Psoas muscle (tissue), 7 donors: ENCODE measurements at regions not wholly inside any gene's neighbourhood (a gene's known extent, or its start where the extent isn't known, plus 50 kb on each side); places are given as distances from the start of the nearest gene placed in this dataset.

Source experiments
- ATAC-seq, 4 donors: fragments of 200-7000 bp; cut with Tn5 transposase; one replicate each; pipeline ENCODE4 v1.9.1; 2020; ENCODE audit warnings: moderate library complexity in 3 of 4, mild to moderate bottlenecking in 2 of 4
- DNase-seq, 2 donors: peaks; one replicate each; pipeline ENCODE4 v3.0.0-alpha.2; 2020
- H3K27ac ChIP-seq: fragments of 200-600 bp; one replicate; pipeline ENCODE4 v1.8.0; 2022
- H3K27me3 ChIP-seq, 3 donors: fragments of 200-600 bp in 1 of 3; one replicate each; pipeline versions ENCODE4 v1.6.1 to v1.8.0; 2013 to 2022; ENCODE audit warnings: low read length in 2 of 3, mild to moderate bottlenecking in 2 of 3, moderate library complexity in 1 of 3; ENCODE audit not compliant: insufficient read depth in 3 of 3
- H3K36me3 ChIP-seq, 2 donors: fragments of 200-600 bp in 1 of 2; one replicate each; pipeline versions ENCODE4 v1.6.1 to v1.8.0; 2013 to 2022; ENCODE audit warnings: low read depth in 1 of 2, mild to moderate bottlenecking in 1 of 2, moderate library complexity in 1 of 2; ENCODE audit not compliant: insufficient read depth in 1 of 2
- H3K4me1 ChIP-seq: fragments of 200-600 bp; one replicate; pipeline ENCODE4 v1.8.0; 2022
- H3K4me3 ChIP-seq: fragments of 200-600 bp; one replicate; pipeline ENCODE4 v1.8.0; 2022; ENCODE audit warnings: mild to moderate bottlenecking
- H3K9me3 ChIP-seq: fragments of 200-600 bp; one replicate; pipeline ENCODE4 v1.8.0; 2022
- WGBS, 3 donors: extraction: QIAGEN DNeasy Blood & Tissue Kit; methylation state at CpG; one replicate each; pipeline versions ENCODE4 v1.1.6 to v1.1.7; 2013; 5-methylcytosine and 5-hydroxymethylcytosine counted together
- intact Hi-C, 2 donors: fragments of 100-400 bp; cut with DNase I; formaldehyde crosslinking; loops; one replicate each; pipeline versions ENCODE4 v1.11.0 to v1.14.2; 2022
- TF ChIP-seq, protein P1 (sequence below): fragments of 200-600 bp; IDR thresholded peaks from one replicate; pipeline ENCODE4 v1.8.0; 2022; ENCODE audit warnings: antibody characterized with exemption
- donor health status: healthy with polysubstance abuse.
- donor health status: DM: no; HTN: no; CAD: no; lungs with moderate emphysema.
- donor health status: Bipolar disorder and iron deficiency.
- donor health status: healthy.
- donor health status: DM: yes; HTN: yes; CAD: no.
- donor health status: DM: no; HTN: no; CAD: no.
- donor health status: DM: yes; HTN: yes; CAD: no.

GRCh38 chr12:126349383-126349782 is 1284.1 kb downstream of the AACS start:
- DNase-seq (no peak), ATAC-seq (no peak)
- Histone ChIP-seq H3K36me3 (no peaks in the 10 kb centered on the region), H3K4me3 (no peak overlapping the region), H3K9me3 (no peaks in the 10 kb centered on the region), H3K27me3 (no peaks in the 10 kb centered on the region), H3K27ac (no peak overlapping the region), H3K4me1 (no peaks in the 10 kb centered on the region)
- intact Hi-C loops, result no loop called here
- TF ChIP-seq, protein P1, sequence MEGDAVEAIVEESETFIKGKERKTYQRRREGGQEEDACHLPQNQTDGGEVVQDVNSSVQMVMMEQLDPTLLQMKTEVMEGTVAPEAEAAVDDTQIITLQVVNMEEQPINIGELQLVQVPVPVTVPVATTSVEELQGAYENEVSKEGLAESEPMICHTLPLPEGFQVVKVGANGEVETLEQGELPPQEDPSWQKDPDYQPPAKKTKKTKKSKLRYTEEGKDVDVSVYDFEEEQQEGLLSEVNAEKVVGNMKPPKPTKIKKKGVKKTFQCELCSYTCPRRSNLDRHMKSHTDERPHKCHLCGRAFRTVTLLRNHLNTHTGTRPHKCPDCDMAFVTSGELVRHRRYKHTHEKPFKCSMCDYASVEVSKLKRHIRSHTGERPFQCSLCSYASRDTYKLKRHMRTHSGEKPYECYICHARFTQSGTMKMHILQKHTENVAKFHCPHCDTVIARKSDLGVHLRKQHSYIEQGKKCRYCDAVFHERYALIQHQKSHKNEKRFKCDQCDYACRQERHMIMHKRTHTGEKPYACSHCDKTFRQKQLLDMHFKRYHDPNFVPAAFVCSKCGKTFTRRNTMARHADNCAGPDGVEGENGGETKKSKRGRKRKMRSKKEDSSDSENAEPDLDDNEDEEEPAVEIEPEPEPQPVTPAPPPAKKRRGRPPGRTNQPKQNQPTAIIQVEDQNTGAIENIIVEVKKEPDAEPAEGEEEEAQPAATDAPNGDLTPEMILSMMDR, result no peak
- WGBS, 3 donors, result 82 to 86% (median 86%) methylated on average over 5 of the region's 5 CpGs

DNA sequence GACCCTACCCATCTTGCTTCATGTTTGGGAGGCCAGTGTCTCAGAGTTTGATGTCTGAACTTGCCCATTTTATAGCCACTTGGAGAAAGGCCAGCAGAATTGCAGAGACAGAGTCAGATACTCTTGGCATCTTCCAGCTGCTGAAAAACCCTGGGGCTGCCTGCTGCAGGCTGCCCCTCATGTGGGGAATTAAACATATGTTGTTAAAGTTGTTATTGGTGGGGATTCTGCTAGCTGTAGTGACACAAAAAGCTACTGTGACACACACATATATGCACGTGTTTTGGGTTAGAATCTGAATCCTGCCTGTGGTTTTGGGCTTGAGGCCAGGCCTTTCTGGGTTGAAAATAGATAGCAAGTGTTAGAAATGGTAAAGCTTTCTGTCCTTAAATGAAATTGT is 1288.4 kb downstream of the AACS start:
- H3K27me3 ChIP-seq, result no peaks in the 10 kb centered on the region
- TF ChIP-seq, protein P1, result no peak
- H3K36me3 ChIP-seq, result no peaks in the 10 kb centered on the region
- intact Hi-C loops, result no loop called here
- no peak overlapping the region for H3K27ac ChIP-seq
- no peaks in the 10 kb centered on the region for H3K4me1 ChIP-seq
- ATAC-seq (no peak), DNase-seq (no peak)
- WGBS, 3 donors, result 8 to 29% (median 18%) methylated on average over 1 of the region's 1 CpG
- no peaks in the 10 kb centered on the region for H3K9me3 ChIP-seq
- no peak overlapping the region for H3K4me3 ChIP-seq

GRCh38 chr12:126354633-126355032 is 1289.4 kb downstream of the AACS start:
- H3K4me1 ChIP-seq, result no peaks in the 10 kb centered on the region
- DNase-seq (no peak), ATAC-seq (no peak)
- TF ChIP-seq, protein P1, result no peak
- H3K27ac ChIP-seq, result no peak overlapping the region
- no peaks in the 10 kb centered on the region for H3K27me3 ChIP-seq
- intact Hi-C loops, result no loop called here
- H3K9me3 ChIP-seq, result no peaks in the 10 kb centered on the region
- no peaks in the 10 kb centered on the region for H3K36me3 ChIP-seq
- no peak overlapping the region for H3K4me3 ChIP-seq
- 57 to 71% (median 69%) methylated on average over 4 of the region's 4 CpGs for WGBS, 3 donors

DNA sequence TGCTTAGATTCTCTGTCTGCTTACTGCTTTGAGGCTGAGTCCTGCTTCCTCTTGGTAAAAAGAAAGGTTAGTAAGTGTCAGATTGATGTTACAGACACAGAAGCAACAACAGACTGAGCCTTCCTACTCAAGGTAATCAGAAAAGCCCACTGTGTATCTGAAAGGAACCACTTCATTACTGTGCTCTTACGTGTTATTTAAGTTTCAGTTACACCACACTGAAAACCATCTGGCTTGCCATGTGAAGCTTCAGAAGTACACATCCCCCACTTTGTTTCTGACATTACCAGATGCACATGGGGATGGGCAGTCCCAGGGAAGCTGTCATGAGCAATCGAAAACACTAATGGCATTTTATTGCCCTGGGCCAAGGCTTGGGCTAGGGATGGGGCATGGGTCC is 1290.1 kb downstream of the AACS start:
- DNase-seq (no peak), ATAC-seq (no peak)
- Histone ChIP-seq H3K27ac (no peak overlapping the region), H3K27me3 (no peaks in the 10 kb centered on the region), H3K4me1 (no peaks in the 10 kb centered on the region), H3K4me3 (no peak overlapping the region), H3K9me3 (no peaks in the 10 kb centered on the region), H3K36me3 (no peaks in the 10 kb centered on the region)
- TF ChIP-seq, protein P1, result no peak
- intact Hi-C loops, result no loop called here
- 63 to 67% (median 63%) methylated on average over 2 of the region's 2 CpGs for WGBS, 3 donors

- Histone ChIP-seq H3K9me3 (no peaks in the 10 kb centered on the region), H3K4me1 (no peaks in the 10 kb centered on the region), H3K27me3 (no peaks in the 10 kb centered on the region), H3K27ac (no peak overlapping the region), H3K4me3 (no peak overlapping the region), H3K36me3 (no peaks in the 10 kb centered on the region)
- DNase-seq (no peak), ATAC-seq (no peak)
- intact Hi-C loops, result no loop called here
- 70 to 74% (median 70%) methylated on average over 5 of the region's 5 CpGs for WGBS, 3 donors
- TF ChIP-seq, protein P1, result no peak
Observed at GRCh38 chr12:126358806-126359205, 1293.6 kb downstream of the AACS start.
